Tibial nerve (tissue), 3 donors: ENCODE measurements at regions not wholly inside any gene's neighbourhood (a gene's known extent, or its start where the extent isn't known, plus 50 kb on each side); places are given as distances from the start of the nearest gene placed in this dataset.

Experiments
- CTCF ChIP-seq, 5 experiments: fragments of 200-600 bp in 3 of 5; fragments of 450-650 bp in 2 of 5; sonication (generic) in 3 of 5; IDR thresholded peaks; one replicate each; pipeline ENCODE4 v1.5.1; 2016 to 2019; ENCODE audit warnings: antibody characterized with exemption in 5 of 5, mild to moderate bottlenecking in 3 of 5, moderate library complexity in 2 of 5
- POLR2A ChIP-seq, 2 donors: fragments of 450-650 bp; IDR thresholded peaks; one replicate each; pipeline ENCODE4 v1.6.1; 2017; ENCODE audit warnings: antibody characterized with exemption in 2 of 2, mild to moderate bottlenecking in 2 of 2, moderate library complexity in 2 of 2

DNA sequence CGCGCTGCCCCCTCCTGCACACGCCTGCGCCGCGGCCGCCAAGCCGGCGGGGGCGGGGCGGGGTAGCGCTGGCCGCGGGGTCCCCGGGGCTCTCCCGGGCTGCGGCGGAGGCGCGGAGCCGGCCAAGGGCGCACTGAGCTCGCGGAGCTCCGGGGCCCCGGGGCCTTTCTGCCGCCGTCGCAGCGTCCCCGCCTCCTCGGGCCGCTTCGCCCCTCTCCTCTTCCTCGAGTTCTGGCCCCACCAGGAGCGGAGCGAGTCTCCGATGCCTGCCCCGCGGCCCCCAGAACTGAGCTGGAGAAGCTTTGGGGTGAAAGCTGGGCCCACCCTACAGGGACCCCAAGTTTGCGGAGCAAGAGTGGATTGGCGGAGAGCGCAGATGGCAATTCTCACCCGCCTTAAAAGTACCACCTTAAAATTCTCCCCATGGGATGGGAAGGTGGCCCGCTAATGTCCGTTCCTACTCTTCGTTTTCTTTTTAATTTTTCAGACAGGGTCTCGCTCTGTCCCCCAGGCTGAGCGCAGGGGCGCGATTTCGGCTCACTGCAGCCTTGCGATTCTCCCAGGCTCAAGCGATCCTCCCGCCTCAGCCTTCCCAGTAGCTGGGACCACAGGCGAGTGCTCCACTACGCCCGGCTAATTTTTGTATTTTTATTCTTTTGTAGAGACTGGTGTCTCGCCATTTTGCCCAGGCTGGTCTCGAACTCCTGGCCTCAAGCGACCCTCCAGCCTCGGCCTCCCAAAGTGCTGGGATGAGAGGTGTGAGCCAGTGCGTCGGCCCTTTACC is 129.6 kb downstream of the NDUFA12 start:
- TF ChIP-seq POLR2A (IDR thresholded peaks at IDR 0.05) (no peak), CTCF (IDR thresholded peaks at IDR 0.05) (peak in 1 of 5 experiments; percentile 13)
